A549 (cell line): ENCODE measurements at regions not wholly inside any gene's neighbourhood (a gene's known extent, or its start where the extent isn't known, plus 50 kb on each side); places are given as distances from the start of the nearest gene placed in this dataset.

ENCODE experiments used
- HOXB13 ChIP-seq: fragments of 250-450 bp; sonication (Bioruptor Pico); IDR thresholded peaks from 2 replicates; pipeline ENCODE4 v1.5.0; 2020; ENCODE audit warnings: low read depth, mild to moderate bottlenecking, moderate library complexity
- JUN ChIP-seq, 2 experiments: fragments of >200 bp; sonication (Bioruptor Twin); formaldehyde crosslinking; IDR thresholded peaks; 2 replicates in 1 of 2; 3 replicates in 1 of 2; pipeline ENCODE4 v1.6.1; 2016 to 2017
- MAZ ChIP-seq: fragments of 150-350 bp; IDR thresholded peaks from 2 replicates; pipeline ENCODE4 v1.6.1; 2014; ENCODE audit warnings: antibody characterized with exemption, low read depth, low read length, borderline replicate concordance
- POLR2A ChIP-seq: IDR thresholded peaks from 2 replicates; pipeline ENCODE4 v1.6.1; 2012; ENCODE audit warnings: mild to moderate bottlenecking, low read length
- POLR2AphosphoS2 ChIP-seq: conservative IDR thresholded peaks from 2 replicates; pipeline ENCODE4 v1.6.1; 2012; ENCODE audit warnings: low read length, improper control_type of control experiment, inconsistent platforms
- TF ChIP-seq, protein P1 (sequence below): fragments of >200 bp; sonication (Bioruptor Twin); formaldehyde crosslinking; IDR thresholded peaks from 3 replicates; pipeline ENCODE4 v1.5.1; 2016
- TF ChIP-seq, protein P2 (sequence below): IDR thresholded peaks from 2 replicates; pipeline ENCODE4 v1.6.1; 2012
- TF ChIP-seq, protein P3 (sequence below): fragments of >200 bp; sonication (Bioruptor Twin); formaldehyde crosslinking; IDR thresholded peaks from 3 replicates; pipeline ENCODE4 v1.6.1; 2016

DNA sequence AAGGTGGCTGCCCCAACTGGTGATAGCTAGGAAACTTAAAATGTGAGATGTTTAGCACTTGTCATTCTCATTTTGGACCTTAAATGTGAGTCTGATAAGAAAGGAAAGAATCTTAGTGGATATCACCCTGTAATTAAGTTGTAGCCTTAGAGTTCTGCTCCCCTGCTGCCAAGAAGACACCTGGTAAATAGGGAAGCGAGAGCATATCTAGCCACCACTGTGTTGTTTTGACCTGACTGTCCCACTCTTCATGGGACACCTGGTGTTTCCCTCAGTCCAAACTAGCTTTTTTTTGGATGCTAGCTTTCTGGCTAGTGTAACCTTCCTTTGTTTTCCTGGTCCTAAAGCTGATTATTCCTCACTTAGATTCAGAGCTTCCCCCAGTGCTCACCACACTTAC, 357.6 kb downstream of the RAD51AP2 start:
- TF ChIP-seq HOXB13 (no peak), POLR2AphosphoS2 (no peak), JUN (IDR thresholded peaks at IDR 0.05) (no peak), POLR2A (no peak), MAZ (no peak)
- TF ChIP-seq, protein P1, sequence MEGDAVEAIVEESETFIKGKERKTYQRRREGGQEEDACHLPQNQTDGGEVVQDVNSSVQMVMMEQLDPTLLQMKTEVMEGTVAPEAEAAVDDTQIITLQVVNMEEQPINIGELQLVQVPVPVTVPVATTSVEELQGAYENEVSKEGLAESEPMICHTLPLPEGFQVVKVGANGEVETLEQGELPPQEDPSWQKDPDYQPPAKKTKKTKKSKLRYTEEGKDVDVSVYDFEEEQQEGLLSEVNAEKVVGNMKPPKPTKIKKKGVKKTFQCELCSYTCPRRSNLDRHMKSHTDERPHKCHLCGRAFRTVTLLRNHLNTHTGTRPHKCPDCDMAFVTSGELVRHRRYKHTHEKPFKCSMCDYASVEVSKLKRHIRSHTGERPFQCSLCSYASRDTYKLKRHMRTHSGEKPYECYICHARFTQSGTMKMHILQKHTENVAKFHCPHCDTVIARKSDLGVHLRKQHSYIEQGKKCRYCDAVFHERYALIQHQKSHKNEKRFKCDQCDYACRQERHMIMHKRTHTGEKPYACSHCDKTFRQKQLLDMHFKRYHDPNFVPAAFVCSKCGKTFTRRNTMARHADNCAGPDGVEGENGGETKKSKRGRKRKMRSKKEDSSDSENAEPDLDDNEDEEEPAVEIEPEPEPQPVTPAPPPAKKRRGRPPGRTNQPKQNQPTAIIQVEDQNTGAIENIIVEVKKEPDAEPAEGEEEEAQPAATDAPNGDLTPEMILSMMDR: no peak
- TF ChIP-seq, protein P2, sequence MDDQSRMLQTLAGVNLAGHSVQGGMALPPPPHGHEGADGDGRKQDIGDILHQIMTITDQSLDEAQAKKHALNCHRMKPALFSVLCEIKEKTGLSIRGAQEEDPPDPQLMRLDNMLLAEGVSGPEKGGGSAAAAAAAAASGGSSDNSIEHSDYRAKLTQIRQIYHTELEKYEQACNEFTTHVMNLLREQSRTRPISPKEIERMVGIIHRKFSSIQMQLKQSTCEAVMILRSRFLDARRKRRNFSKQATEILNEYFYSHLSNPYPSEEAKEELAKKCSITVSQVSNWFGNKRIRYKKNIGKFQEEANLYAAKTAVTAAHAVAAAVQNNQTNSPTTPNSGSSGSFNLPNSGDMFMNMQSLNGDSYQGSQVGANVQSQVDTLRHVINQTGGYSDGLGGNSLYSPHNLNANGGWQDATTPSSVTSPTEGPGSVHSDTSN: no peak
- TF ChIP-seq, protein P3, sequence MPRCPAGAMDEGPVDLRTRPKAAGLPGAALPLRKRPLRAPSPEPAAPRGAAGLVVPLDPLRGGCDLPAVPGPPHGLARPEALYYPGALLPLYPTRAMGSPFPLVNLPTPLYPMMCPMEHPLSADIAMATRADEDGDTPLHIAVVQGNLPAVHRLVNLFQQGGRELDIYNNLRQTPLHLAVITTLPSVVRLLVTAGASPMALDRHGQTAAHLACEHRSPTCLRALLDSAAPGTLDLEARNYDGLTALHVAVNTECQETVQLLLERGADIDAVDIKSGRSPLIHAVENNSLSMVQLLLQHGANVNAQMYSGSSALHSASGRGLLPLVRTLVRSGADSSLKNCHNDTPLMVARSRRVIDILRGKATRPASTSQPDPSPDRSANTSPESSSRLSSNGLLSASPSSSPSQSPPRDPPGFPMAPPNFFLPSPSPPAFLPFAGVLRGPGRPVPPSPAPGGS: no peak
